ENCODE measurements at regions not wholly inside any gene's neighbourhood (a gene's known extent, or its start where the extent isn't known, plus 50 kb on each side); places are given as distances from the start of the nearest gene placed in this dataset.

DNA sequence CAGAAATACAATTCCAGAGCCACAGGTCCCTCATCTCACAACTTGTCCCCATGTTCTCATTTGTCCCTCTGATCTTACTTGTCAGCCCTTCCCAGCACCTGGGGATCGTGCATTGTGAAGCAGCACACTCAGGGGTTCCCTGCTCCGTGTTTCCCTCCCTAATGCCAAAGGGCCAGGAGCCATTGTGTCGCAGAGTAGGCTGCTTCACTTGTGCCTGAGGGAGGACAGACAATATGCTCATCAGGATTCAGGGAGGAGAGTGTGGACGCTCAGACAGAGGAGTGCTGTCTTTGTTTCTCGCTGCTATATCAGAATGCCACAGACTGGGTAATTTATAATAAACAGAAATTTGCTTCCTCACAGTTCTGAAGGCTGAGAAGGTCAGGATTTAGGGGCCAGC, 315.3 kb downstream of the TRIML1 start:
- no peak overlapping the region for H2BK15ac ChIP-seq (ENCODE audit: low read length)
- no peak overlapping the region for H3K4me3 ChIP-seq (ENCODE audit: low read length in 2 of 2)
- no peaks in the 10 kb centered on the region for H3K9me3 ChIP-seq (replicated peaks in 1 of 2; ENCODE audit: control insufficient read depth in 2 of 2, insufficient read depth in 1 of 2, low read depth in 1 of 2, low read length in 2 of 2)
- DNase-seq (ENCODE audit: low spot score) = no peak
- no peak overlapping the region for H3K27ac ChIP-seq (replicated peaks; ENCODE audit: low read length)
- H3K27me3 ChIP-seq (ENCODE audit: control insufficient read depth in 3 of 3, insufficient read depth in 3 of 3, low read depth in 1 of 3, low read length in 3 of 3) = no peaks in the 10 kb centered on the region
- H3K23ac ChIP-seq (ENCODE audit: low read depth, low read length, poor library complexity) = no peak overlapping the region
- no peaks in the 10 kb centered on the region for H3K36me3 ChIP-seq (replicated peaks in 1 of 2; ENCODE audit: control insufficient read depth in 2 of 2, insufficient read depth in 2 of 2, low read length in 2 of 2)
- H3K18ac ChIP-seq (ENCODE audit: low read length) = no peak overlapping the region
- H4K91ac ChIP-seq (ENCODE audit: low read depth, low read length, poor library complexity) = no peak overlapping the region
- H3K4me1 ChIP-seq (ENCODE audit: control insufficient read depth in 2 of 2, insufficient read depth in 1 of 2, low read depth in 1 of 2, low read length in 2 of 2) = peaks cover 7 to 8% of the 10 kb centered on the region in 2 donors
- no peak overlapping the region for H2BK5ac ChIP-seq (ENCODE audit: low read length)
- peak overlapping the region; percentile 11 for H2BK12ac ChIP-seq (ENCODE audit: low read length)
- H4K8ac ChIP-seq (ENCODE audit: low read depth, low read length) = no peak overlapping the region
- no peak overlapping the region for H3K4ac ChIP-seq (ENCODE audit: low read length)
- peak overlapping the region; percentile 65 for H2AFZ ChIP-seq (ENCODE audit: low read length)
- H3K9ac ChIP-seq (ENCODE audit: low read depth, low read length, poor library complexity) = no peak overlapping the region
- no peaks in the 10 kb centered on the region for H3K79me1 ChIP-seq (ENCODE audit: low read depth, low read length)
- no peak overlapping the region for H2BK120ac ChIP-seq (ENCODE audit: low read depth, low read length)
- H3K4me2 ChIP-seq (ENCODE audit: insufficient read depth, low read length, poor library complexity, severe bottlenecking) = no peak overlapping the region
- H3K14ac ChIP-seq (ENCODE audit: low read length) = no peak overlapping the region
- no CpG with 5 or more reads among the region's 5 CpGs for WGBS, 2 donors (ENCODE audit: extremely low coverage in 2 of 2, insufficient read length in 2 of 2, insufficient replicate concordance in 1 of 2)
- no peak overlapping the region for H2AK5ac ChIP-seq (ENCODE audit: low read depth, low read length)

DNA sequence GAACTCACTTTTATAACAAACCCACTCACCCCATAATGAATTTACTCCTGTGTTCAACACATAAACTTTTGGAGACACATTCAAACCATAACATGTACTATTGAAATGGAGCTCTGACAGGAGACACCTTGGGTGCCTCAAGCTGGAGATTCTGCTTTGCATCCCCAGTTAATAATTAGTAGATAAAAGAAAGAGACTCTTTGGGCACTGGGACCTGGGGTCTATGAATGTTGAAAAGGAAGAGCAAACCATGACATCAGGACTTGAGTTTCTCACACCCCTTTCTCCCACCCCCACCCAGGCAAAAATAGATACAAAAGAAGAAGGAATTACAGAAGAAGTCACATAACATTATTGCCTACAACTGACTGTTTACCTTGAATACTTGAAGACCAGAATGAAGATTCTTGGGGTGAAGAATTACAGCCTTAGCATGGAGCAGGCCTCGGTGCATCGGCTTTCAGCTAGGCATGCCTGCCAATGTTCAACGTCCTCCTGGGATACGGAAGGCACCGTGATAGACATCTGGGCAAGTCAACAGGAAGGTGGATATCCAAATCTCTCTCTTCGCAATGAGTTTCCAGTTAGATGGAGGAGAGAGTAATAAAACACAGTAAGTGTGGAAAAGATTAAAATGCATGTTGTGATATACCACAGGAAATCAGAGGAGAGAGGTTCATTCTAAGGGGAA, 316.0 kb downstream of the TRIML1 start:
- no CpG with 5 or more reads among the region's 6 CpGs for WGBS, 2 donors (ENCODE audit: extremely low coverage in 2 of 2, insufficient read length in 2 of 2, insufficient replicate concordance in 1 of 2)

DNA sequence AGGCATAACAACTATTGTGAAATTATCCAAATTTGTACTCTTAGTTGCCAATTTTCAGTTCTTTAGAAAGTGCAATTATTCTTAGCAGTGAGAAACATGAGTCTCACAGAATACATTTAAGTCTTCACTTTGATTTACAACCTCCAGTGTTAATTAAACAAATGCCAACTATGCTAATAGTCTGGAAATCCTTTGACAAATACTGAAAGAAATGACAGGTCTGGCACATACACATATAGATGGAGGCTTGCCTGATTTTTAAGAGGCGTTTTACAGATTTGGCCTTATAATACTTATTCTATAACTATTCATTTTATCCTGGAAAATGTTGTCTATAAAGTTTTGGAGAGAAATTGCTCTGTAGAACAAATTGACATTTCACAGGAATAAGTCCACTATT, 320.1 kb downstream of the TRIML1 start:
- no peak overlapping the region for H4K91ac ChIP-seq (ENCODE audit: low read depth, low read length, poor library complexity)
- H3K4me1 ChIP-seq (ENCODE audit: control insufficient read depth in 2 of 2, insufficient read depth in 1 of 2, low read depth in 1 of 2, low read length in 2 of 2) = peaks cover 0 to 2% of the 10 kb centered on the region in 2 donors
- no peak overlapping the region for H3K4ac ChIP-seq (ENCODE audit: low read length)
- H3K27me3 ChIP-seq (ENCODE audit: control insufficient read depth in 3 of 3, insufficient read depth in 3 of 3, low read depth in 1 of 3, low read length in 3 of 3) = no peaks in the 10 kb centered on the region
- no peak overlapping the region for H2AK5ac ChIP-seq (ENCODE audit: low read depth, low read length)
- H2BK5ac ChIP-seq (ENCODE audit: low read length) = no peak overlapping the region
- H3K18ac ChIP-seq (ENCODE audit: low read length) = no peak overlapping the region
- no peak overlapping the region for H3K4me2 ChIP-seq (ENCODE audit: insufficient read depth, low read length, poor library complexity, severe bottlenecking)
- no peak overlapping the region for H3K4me3 ChIP-seq (ENCODE audit: low read length in 2 of 2)
- H3K23ac ChIP-seq (ENCODE audit: low read depth, low read length, poor library complexity) = no peak overlapping the region
- no peak overlapping the region for H3K14ac ChIP-seq (ENCODE audit: low read length)
- no peak overlapping the region for H2BK15ac ChIP-seq (ENCODE audit: low read length)
- no peaks in the 10 kb centered on the region for H3K36me3 ChIP-seq (replicated peaks in 1 of 2; ENCODE audit: control insufficient read depth in 2 of 2, insufficient read depth in 2 of 2, low read length in 2 of 2)
- WGBS, 2 donors (ENCODE audit: extremely low coverage in 2 of 2, insufficient read length in 2 of 2, insufficient replicate concordance in 1 of 2) = no CpG with 5 or more reads among the region's 1 CpG
- no peak overlapping the region for H3K9ac ChIP-seq (ENCODE audit: low read depth, low read length, poor library complexity)
- H3K79me1 ChIP-seq (ENCODE audit: low read depth, low read length) = no peaks in the 10 kb centered on the region
- peaks cover 0 to 4% of the 10 kb centered on the region in 2 donors for H3K9me3 ChIP-seq (replicated peaks in 1 of 2; ENCODE audit: control insufficient read depth in 2 of 2, insufficient read depth in 1 of 2, low read depth in 1 of 2, low read length in 2 of 2)
- no peak overlapping the region for H2BK120ac ChIP-seq (ENCODE audit: low read depth, low read length)
- H2BK12ac ChIP-seq (ENCODE audit: low read length) = no peak overlapping the region
- H2AFZ ChIP-seq (ENCODE audit: low read length) = no peak overlapping the region
- no peak overlapping the region for H3K27ac ChIP-seq (replicated peaks; ENCODE audit: low read length)
- no peak overlapping the region for H4K8ac ChIP-seq (ENCODE audit: low read depth, low read length)
- no peak for DNase-seq (ENCODE audit: low spot score)

More for the DNA sequence above, 316.0 kb downstream of the TRIML1 start:
- Histone ChIP-seq H3K18ac (ENCODE audit: low read length) (no peak overlapping the region), H2BK12ac (ENCODE audit: low read length) (no peak overlapping the region), H3K4me3 (ENCODE audit: low read length in 2 of 2) (no peak overlapping the region), H3K14ac (ENCODE audit: low read length) (no peak overlapping the region), H3K79me1 (ENCODE audit: low read depth, low read length) (no peaks in the 10 kb centered on the region), H3K4me2 (ENCODE audit: insufficient read depth, low read length, poor library complexity, severe bottlenecking) (no peak overlapping the region), H3K9me3 (replicated peaks in 1 of 2; ENCODE audit: control insufficient read depth in 2 of 2, insufficient read depth in 1 of 2, low read depth in 1 of 2, low read length in 2 of 2) (no peaks in the 10 kb centered on the region), H3K27ac (replicated peaks; ENCODE audit: low read length) (no peak overlapping the region), H3K9ac (ENCODE audit: low read depth, low read length, poor library complexity) (no peak overlapping the region), H2BK120ac (ENCODE audit: low read depth, low read length) (no peak overlapping the region), H3K36me3 (replicated peaks in 1 of 2; ENCODE audit: control insufficient read depth in 2 of 2, insufficient read depth in 2 of 2, low read length in 2 of 2) (no peaks in the 10 kb centered on the region), H4K8ac (ENCODE audit: low read depth, low read length) (no peak overlapping the region), H2BK5ac (ENCODE audit: low read length) (no peak overlapping the region), H2AK5ac (ENCODE audit: low read depth, low read length) (no peak overlapping the region), H4K91ac (ENCODE audit: low read depth, low read length, poor library complexity) (no peak overlapping the region), H3K27me3 (ENCODE audit: control insufficient read depth in 3 of 3, insufficient read depth in 3 of 3, low read depth in 1 of 3, low read length in 3 of 3) (no peaks in the 10 kb centered on the region), H2BK15ac (ENCODE audit: low read length) (no peak overlapping the region), H3K23ac (ENCODE audit: low read depth, low read length, poor library complexity) (no peak overlapping the region), H3K4me1 (ENCODE audit: control insufficient read depth in 2 of 2, insufficient read depth in 1 of 2, low read depth in 1 of 2, low read length in 2 of 2) (peaks cover 7 to 8% of the 10 kb centered on the region in 2 donors), H2AFZ (ENCODE audit: low read length) (peak overlapping the region; percentile 65), H3K4ac (ENCODE audit: low read length) (no peak overlapping the region)
- DNase-seq (ENCODE audit: low spot score) = no peak

DNA sequence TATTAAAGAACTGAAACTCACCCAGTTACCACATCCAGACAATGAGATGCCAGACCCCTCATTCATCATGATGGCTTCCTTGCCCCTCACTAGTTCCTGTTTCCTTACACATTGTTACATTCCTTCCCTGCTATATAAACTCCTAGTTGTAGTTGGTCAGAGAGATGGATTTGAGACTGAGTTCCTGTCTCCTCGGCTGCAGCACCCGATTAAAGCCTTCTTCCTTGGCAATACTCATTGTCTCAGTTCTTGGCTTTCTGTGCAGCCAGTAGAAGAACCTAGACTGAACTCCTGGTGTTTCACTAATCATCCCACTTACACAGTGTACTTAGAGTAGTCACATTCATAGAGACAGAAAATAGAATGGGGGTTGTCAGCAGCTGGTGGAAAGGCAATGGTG, 324.7 kb downstream of the TRIML1 start:
- H2BK12ac ChIP-seq (ENCODE audit: low read length) = no peak overlapping the region
- no peak for DNase-seq (ENCODE audit: low spot score)
- no peak overlapping the region for H3K9ac ChIP-seq (ENCODE audit: low read depth, low read length, poor library complexity)
- H2AK5ac ChIP-seq (ENCODE audit: low read depth, low read length) = no peak overlapping the region
- H3K4me3 ChIP-seq (ENCODE audit: low read length in 2 of 2) = no peak overlapping the region
- H2BK120ac ChIP-seq (ENCODE audit: low read depth, low read length) = no peak overlapping the region
- H3K4ac ChIP-seq (ENCODE audit: low read length) = no peak overlapping the region
- no peak overlapping the region for H3K4me2 ChIP-seq (ENCODE audit: insufficient read depth, low read length, poor library complexity, severe bottlenecking)
- no peak overlapping the region for H3K14ac ChIP-seq (ENCODE audit: low read length)
- no peak overlapping the region for H4K8ac ChIP-seq (ENCODE audit: low read depth, low read length)
- no peaks in the 10 kb centered on the region for H3K4me1 ChIP-seq (ENCODE audit: control insufficient read depth in 2 of 2, insufficient read depth in 1 of 2, low read depth in 1 of 2, low read length in 2 of 2)
- no peak overlapping the region for H2BK5ac ChIP-seq (ENCODE audit: low read length)
- H3K27ac ChIP-seq (replicated peaks; ENCODE audit: low read length) = no peak overlapping the region
- no peak overlapping the region for H3K18ac ChIP-seq (ENCODE audit: low read length)
- H2BK15ac ChIP-seq (ENCODE audit: low read length) = no peak overlapping the region
- H4K91ac ChIP-seq (ENCODE audit: low read depth, low read length, poor library complexity) = no peak overlapping the region
- no peak overlapping the region for H3K23ac ChIP-seq (ENCODE audit: low read depth, low read length, poor library complexity)
- H3K27me3 ChIP-seq (ENCODE audit: control insufficient read depth in 3 of 3, insufficient read depth in 3 of 3, low read depth in 1 of 3, low read length in 3 of 3) = no peaks in the 10 kb centered on the region
- no peaks in the 10 kb centered on the region for H3K36me3 ChIP-seq (replicated peaks in 1 of 2; ENCODE audit: control insufficient read depth in 2 of 2, insufficient read depth in 2 of 2, low read length in 2 of 2)
- no peak overlapping the region for H2AFZ ChIP-seq (ENCODE audit: low read length)
- H3K79me1 ChIP-seq (ENCODE audit: low read depth, low read length) = no peaks in the 10 kb centered on the region
- peaks cover 0 to 4% of the 10 kb centered on the region in 2 donors for H3K9me3 ChIP-seq (replicated peaks in 1 of 2; ENCODE audit: control insufficient read depth in 2 of 2, insufficient read depth in 1 of 2, low read depth in 1 of 2, low read length in 2 of 2)
- no CpG with 5 or more reads among the region's 2 CpGs for WGBS, 2 donors (ENCODE audit: extremely low coverage in 2 of 2, insufficient read length in 2 of 2, insufficient replicate concordance in 1 of 2)

Measured in neuronal stem cell (in vitro differentiated cells).